ENCODE measurements at regions not wholly inside any gene's neighbourhood (a gene's known extent, or its start where the extent isn't known, plus 50 kb on each side); places are given as distances from the start of the nearest gene placed in this dataset.
"Not testable (repeated sequence)": the region's sequence is repeated elsewhere in the genome, so short reads cannot be mapped to it uniquely, and the experiment has no call there.

DNA sequence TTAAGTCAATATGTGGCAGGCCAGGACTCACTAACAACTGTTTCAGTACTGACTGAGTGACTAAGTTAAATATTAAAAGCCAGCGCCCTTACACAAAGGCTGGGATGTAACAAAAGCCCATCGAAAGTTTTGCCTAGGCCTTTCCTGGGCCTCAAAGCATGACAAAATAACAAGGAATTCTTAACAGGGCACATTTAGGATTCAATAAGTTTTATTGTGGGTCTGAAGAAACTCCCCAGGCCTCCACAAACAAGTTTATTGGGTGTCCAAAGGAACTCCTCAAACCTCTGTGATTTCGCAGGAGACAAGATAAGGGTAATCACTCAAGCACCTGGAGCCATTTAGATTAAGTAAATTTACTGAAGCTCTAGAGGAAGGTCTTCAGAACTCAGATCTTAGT, 130.7 kb upstream of the SGCG start:
- DNase-seq = no peak

- DNase-seq = not testable (repeated sequence)
These were observed 127.1 kb upstream of the SGCG start for GRCh38 chr13:23053711-23054110.

DNA sequence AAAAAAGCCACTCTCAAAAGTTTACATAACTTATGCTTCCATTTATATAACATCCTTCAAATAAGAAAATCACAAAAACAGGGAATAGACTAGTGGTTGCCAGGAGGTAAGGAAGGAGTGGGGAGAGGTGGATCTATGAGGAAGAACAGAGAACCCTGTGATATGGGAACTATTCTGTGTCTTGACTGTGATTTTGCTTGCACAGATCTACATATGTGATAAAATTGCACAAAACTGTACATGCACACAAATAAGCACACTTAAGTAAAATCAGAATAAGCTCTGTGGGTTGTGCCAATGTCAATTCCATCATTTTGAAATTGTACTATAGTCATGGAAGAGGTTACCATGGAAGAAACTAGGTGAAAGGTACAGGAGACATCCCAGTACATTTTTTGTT, 121.6 kb upstream of the SGCG start:
- DNase-seq = no peak

- no peak for DNase-seq
These were observed 119.8 kb upstream of the SGCG start for GRCh38 chr13:23060959-23061358.

DNA sequence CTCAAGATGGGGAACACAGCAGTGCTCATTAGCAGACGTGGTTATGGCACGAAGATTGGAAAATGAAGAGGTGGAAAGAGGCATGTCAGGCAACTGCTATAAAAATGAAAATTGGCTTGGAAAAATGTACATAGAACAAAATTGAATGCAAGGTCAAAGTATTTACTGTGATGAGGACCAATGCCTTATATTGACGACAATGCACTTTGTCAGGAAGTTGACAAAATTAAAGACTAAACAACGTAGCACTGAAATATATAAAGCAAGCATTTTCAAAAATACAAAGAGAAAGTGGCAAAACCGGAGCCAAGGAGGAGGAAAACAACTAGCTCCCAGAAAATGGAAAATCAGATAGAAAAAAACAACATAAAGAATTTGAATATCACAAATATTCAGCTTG, 113.7 kb upstream of the SGCG start:
- DNase-seq = no peak

GRCh38 chr13:23069566-23069965, 111.2 kb upstream of the SGCG start:
- DNase-seq = no peak

- peak; percentile 7 for DNase-seq
These were observed 106.5 kb upstream of the SGCG start for GRCh38 chr13:23074075-23074828.

DNA sequence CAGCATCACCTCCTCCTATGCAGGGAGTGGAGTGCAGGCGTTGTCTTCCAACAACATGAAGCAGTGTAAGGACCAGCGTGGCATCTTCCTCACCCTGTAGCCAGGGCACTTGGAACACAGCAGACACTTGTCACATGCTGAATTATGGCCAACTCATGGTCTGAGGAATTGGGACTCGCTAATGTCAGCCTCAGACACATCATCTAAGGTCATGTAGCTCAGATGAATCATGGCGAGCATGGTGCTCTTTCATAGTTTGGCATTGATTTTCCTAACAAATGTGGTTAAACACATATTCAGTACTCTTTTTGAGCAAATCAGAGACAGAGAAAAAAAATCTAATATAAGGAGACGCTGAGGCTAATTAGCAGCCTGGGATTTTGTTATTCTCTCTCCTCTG, 99.6 kb upstream of the SGCG start:
- no peak for DNase-seq

- DNase-seq = no peak
These were observed 98.9 kb upstream of the SGCG start for GRCh38 chr13:23081901-23082300.

DNA sequence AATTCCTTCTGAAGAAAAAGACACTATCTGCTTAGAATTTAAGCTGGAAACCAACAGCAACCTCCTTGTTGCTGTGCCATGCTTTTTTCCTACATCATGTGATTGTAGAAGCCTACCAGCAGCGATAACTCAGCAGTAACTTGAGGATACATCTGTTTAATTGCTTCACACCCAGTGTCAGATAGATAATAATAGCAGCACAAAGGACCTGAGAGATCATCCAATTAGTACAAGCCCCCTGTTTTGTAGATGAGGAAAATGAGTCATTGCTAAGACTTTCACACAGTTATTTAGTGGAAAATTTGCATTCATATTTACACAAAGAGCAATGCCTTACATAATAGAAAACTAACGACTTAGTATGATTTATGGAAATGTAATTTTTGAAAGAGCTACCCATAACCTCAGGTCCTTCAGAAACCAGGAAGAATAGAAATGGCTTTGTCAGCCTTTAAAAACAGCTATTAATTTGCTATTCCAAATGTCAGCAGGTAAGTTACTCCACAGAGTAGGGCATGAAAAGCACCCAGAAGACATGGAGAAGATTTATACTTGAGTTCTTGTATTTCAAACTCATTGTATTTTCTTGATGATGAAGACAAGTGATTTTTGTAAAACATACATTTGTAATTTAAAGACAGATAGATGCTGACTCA, 93.7 kb upstream of the SGCG start:
- no peak for DNase-seq

DNA sequence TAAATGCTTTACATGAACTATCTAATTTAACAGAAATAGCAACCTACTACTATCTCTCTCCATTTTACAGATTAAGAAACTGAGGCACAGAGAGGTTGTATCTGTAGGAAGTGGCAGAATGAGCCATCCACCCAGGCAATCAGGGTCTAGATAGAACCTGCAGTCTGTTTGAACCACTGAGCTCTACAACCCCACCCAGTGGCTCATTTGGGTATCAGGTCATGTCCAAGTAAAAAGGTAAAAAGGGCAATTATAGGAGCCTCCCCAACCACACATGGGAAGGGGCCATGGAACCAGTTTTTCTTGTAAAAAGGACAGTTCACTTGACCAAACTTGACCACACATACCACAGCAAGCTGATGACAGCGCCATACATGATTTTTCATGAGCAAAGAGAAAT, 92.9 kb upstream of the SGCG start:
- DNase-seq = no peak

DNA sequence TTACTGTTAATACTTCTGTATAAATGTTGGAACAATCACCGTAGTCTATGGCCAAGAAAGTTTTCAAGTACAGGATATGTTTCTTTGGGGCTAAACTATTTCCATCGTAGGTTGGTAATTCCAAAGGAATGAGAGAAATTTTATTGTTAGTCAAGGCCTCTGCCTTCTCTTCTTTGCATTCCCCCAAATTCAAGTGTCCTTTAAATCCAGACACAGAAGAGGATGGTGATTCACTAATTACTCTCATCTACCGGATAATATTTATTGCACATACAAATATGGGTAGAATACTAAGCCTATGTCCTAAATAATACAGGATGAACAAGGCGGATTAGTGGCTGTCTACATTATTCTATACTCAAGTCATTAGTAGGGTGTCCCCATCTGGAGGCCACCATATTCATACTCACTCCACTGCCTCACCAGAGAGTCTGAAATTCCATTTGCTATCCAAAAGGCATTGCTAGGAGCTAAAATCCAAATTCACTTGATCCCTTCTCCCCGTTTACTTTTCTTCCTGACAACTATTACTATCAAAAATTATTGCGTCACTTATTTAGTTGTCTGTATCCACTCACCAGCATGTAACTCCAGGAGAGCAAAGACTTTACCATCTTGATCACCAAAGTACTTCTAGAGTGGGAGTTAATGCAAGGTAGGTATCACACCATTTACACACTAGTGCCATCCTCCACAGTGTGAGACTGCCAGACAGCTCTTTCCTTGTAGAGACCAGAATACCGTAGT, 82.4 kb upstream of the SGCG start:
- no peak for DNase-seq

DNA sequence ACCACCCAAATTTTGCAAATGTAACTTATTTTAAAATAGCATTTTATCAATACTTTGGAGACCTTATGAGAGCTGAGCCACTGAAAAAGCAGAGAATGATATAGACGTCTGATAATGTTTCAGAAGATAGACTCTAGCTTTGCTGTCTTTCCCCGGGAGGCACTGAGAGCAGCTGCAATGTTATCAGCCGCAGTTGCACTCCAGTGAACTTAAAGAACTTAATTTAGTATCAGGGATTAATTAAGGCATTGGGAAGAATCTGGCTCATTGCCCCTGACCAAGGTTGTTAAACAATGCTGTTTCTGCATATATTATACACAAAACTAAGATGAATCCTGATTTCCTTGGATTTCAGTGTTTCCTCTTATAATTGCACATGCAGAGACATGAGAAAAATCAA, 75.7 kb upstream of the SGCG start:
- DNase-seq = no peak

DNA sequence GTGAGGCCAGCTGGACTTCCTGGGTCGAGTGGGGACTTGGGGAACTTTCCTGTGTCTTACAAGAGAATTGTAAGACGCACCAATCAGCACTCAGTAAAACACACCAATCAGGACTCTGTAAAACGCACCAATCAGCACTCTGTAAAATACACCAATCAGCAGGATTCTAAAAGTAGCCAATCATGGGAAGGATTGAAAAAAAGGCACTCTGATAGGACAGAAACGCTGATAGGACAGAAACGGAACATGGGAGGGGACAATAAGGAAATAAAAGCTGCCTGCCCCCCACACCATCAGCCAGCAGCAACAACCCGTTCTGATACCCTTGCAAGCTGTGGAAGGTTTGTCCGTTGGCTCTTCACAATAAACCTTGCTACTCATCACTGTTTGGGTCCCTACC, 73.1 kb upstream of the SGCG start:
- no peak for DNase-seq

DNA sequence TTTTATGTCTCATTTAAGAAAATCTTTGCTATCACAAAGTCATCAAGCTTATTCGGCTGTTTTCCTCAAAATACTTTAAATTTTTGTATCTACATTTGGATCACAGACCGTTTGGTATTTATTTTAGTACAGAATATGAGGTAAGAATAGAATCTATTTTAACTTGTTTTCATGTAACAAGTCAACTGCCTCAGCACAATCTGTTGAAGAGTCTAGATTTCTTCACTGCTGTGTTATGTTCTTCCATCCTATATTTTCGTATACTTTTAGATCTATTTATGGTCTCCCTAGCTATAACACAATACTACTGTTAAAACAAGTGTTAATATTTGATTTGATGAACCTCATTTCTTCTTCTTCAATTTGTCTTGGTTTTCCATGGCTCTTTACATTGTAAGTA, 61.6 kb upstream of the SGCG start:
- no peak for DNase-seq

DNA sequence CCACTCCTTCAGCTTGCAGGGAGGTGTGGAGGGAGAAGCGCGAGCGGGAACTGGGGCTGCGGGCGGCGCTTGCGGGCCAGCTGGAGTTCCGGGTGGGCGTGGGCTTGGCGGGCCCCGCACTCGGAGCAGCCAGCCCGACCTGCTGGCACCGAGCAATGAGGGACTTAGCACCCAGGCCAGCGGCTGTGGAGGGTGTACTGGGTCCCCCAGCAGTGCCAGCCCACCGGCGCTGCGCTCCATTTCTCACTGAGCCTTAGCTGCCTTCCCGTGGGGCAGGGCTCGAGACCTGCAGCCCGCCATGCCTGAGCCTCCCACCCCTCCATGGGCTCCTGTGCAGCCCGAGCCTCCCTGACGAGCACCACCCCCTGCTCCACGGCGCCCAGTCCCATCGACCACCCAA, 53.2 kb upstream of the SGCG start:
- not testable (repeated sequence) for DNase-seq

DNA sequence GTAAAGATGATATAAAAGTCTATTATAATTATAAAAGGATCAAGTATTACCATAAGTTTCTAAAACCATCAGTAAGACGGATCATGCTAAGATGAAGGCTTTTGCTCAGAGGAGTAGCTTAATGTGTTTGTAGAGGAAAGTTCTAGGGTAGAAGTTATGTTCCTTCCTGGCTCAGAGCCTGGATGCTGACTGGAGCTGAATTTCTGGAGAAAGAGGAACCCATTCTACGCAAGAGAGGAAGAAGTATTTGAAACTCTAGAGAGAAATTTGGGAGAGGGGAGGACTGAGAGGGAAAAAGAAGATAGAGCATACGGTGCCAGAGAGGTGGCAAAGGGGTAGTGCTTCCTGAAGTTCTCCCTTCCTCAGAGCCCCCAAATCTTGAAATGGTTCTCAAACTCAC, 51.4 kb upstream of the SGCG start:
- DNase-seq = no peak
